SK-N-SH (cell line): ENCODE measurements at regions not wholly inside any gene's neighbourhood (a gene's known extent, or its start where the extent isn't known, plus 50 kb on each side); places are given as distances from the start of the nearest gene placed in this dataset.

Experiments
- CHD2 ChIP-seq: fragments of 150-350 bp; IDR thresholded peaks from 2 replicates; pipeline ENCODE4 v1.6.1; 2018; ENCODE audit warnings: low read length; ENCODE audit not compliant: partially characterized antibody
- CTCF ChIP-seq: fragments of 200-600 bp; sonication (generic); IDR thresholded peaks from 2 replicates; pipeline ENCODE4 v1.6.1; 2017; ENCODE audit warnings: antibody characterized with exemption, mild to moderate bottlenecking, moderate library complexity
- EZH2phosphoT487 ChIP-seq: fragments of 200-600 bp; sonication (generic); IDR thresholded peaks from 2 replicates; pipeline ENCODE4 v1.6.1; 2017; ENCODE audit warnings: low read depth, mixed run types, mild to moderate bottlenecking, antibody characterized with exemption, moderate library complexity, borderline replicate concordance
- GABPA ChIP-seq: IDR thresholded peaks from 2 replicates; pipeline ENCODE4 v1.4.0; 2012; ENCODE audit warnings: low read depth, mild to moderate bottlenecking
- JUND ChIP-seq: IDR thresholded peaks from 2 replicates; pipeline ENCODE4 v1.4.0; 2012
- MAX ChIP-seq: IDR thresholded peaks from 2 replicates; pipeline ENCODE4 v1.4.0; 2012; ENCODE audit warnings: low read depth
- MEF2A ChIP-seq: IDR thresholded peaks from 2 replicates; pipeline ENCODE4 v1.4.0; 2012; ENCODE audit warnings: low read depth, borderline replicate concordance
- MXI1 ChIP-seq: IDR thresholded peaks from 2 replicates; pipeline ENCODE4 v1.6.1; 2012; ENCODE audit warnings: mild to moderate bottlenecking, low read depth, low read length, improper control_type of control experiment
- RAD21 ChIP-seq: IDR thresholded peaks from 2 replicates; pipeline ENCODE4 v1.6.1; 2012; ENCODE audit warnings: mild to moderate bottlenecking, low read length
- RCOR1 ChIP-seq: fragments of 150-350 bp; IDR thresholded peaks from 2 replicates; pipeline ENCODE4 v1.6.1; 2017; ENCODE audit warnings: antibody characterized with exemption, low read length
- TAF1 ChIP-seq: IDR thresholded peaks from 2 replicates; pipeline ENCODE4 v1.6.1; 2012; ENCODE audit warnings: low read depth, mild to moderate bottlenecking, low read length, moderate library complexity, borderline replicate concordance
- USF2 ChIP-seq: fragments of 150-350 bp; IDR thresholded peaks from 2 replicates; pipeline ENCODE4 v1.6.1; 2017; ENCODE audit warnings: antibody characterized with exemption, low read length, low read depth, borderline replicate concordance
- YY1 ChIP-seq: IDR thresholded peaks from 2 replicates; pipeline ENCODE4 v1.4.0; 2012; ENCODE audit warnings: low read depth, mild to moderate bottlenecking
- TF ChIP-seq, protein P1 (sequence below): IDR thresholded peaks from 2 replicates; pipeline ENCODE4 v1.6.1; 2012; ENCODE audit warnings: mild to moderate bottlenecking, low read depth, low read length, moderate library complexity

GRCh38 chr2:51322613-51323012 lies 290.7 kb upstream of the NRXN1 start:
- TF ChIP-seq USF2, result no peak
- TF ChIP-seq CTCF, result no peak
- TF ChIP-seq RAD21, result no peak
- no peak for TF ChIP-seq MXI1
- no peak for TF ChIP-seq YY1
- TF ChIP-seq GABPA, result no peak
- no peak for TF ChIP-seq MEF2A
- no peak for TF ChIP-seq TAF1
- TF ChIP-seq, protein P1, sequence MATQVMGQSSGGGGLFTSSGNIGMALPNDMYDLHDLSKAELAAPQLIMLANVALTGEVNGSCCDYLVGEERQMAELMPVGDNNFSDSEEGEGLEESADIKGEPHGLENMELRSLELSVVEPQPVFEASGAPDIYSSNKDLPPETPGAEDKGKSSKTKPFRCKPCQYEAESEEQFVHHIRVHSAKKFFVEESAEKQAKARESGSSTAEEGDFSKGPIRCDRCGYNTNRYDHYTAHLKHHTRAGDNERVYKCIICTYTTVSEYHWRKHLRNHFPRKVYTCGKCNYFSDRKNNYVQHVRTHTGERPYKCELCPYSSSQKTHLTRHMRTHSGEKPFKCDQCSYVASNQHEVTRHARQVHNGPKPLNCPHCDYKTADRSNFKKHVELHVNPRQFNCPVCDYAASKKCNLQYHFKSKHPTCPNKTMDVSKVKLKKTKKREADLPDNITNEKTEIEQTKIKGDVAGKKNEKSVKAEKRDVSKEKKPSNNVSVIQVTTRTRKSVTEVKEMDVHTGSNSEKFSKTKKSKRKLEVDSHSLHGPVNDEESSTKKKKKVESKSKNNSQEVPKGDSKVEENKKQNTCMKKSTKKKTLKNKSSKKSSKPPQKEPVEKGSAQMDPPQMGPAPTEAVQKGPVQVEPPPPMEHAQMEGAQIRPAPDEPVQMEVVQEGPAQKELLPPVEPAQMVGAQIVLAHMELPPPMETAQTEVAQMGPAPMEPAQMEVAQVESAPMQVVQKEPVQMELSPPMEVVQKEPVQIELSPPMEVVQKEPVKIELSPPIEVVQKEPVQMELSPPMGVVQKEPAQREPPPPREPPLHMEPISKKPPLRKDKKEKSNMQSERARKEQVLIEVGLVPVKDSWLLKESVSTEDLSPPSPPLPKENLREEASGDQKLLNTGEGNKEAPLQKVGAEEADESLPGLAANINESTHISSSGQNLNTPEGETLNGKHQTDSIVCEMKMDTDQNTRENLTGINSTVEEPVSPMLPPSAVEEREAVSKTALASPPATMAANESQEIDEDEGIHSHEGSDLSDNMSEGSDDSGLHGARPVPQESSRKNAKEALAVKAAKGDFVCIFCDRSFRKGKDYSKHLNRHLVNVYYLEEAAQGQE, result no peak
- no peak for TF ChIP-seq RCOR1
- no peak for TF ChIP-seq CHD2
- TF ChIP-seq EZH2phosphoT487, result no peak
- no peak for TF ChIP-seq JUND
- TF ChIP-seq MAX, result no peak
